DMS114 treated with DMSO at 0.1 percent for 48 hours (cell line): ENCODE measurements at regions not wholly inside any gene's neighbourhood (a gene's known extent, or its start where the extent isn't known, plus 50 kb on each side); places are given as distances from the start of the nearest gene placed in this dataset.
"Not testable (repeated sequence)": the region's sequence is repeated elsewhere in the genome, so short reads cannot be mapped to it uniquely, and the experiment has no call there.

Experiments used
- DNase-seq: peaks from one replicate; lab custom pipeline; 2025; ENCODE audit not compliant: unreplicated experiment; lab: John Stamatoyannopoulos, UW

DNA sequence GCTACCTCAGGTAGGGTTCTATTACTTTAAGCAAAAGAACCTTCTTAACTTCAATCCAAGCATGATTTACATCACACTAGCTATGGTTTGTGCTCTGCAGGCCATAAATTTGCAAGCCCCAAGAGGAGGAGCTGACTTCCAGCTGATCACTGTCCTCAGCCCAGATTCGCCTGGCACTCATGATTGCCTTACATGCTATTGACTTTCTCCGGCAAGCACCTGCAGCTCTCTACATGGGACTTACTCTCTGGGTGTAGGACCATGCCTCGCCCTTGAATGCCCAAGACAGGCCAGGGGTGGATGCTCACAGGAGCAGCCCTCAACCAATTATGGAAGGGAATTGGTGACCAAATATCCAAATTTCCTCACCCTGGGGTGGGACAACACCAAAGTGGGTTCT, 99.8 kb downstream of the ESM1 start:
- DNase-seq = no peak

DNA sequence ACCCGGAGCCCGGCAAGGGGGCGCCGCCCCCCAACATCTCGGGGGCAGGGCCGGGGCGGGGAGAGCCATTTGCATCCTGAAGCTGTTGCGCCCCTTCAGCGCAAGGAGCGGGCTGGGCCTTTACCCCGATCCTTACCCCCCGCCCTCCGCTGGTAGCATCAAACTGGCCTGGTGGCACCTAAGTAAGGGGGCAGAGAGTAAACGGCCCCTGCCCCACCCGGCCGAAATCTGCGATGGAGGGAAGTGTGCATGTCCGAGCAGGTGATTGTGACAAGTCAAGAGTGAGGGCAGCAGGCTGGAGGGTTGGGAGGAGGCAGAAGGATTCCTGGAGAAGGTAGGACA, 101.2 kb downstream of the ESM1 start:
- no peak for DNase-seq

DNA sequence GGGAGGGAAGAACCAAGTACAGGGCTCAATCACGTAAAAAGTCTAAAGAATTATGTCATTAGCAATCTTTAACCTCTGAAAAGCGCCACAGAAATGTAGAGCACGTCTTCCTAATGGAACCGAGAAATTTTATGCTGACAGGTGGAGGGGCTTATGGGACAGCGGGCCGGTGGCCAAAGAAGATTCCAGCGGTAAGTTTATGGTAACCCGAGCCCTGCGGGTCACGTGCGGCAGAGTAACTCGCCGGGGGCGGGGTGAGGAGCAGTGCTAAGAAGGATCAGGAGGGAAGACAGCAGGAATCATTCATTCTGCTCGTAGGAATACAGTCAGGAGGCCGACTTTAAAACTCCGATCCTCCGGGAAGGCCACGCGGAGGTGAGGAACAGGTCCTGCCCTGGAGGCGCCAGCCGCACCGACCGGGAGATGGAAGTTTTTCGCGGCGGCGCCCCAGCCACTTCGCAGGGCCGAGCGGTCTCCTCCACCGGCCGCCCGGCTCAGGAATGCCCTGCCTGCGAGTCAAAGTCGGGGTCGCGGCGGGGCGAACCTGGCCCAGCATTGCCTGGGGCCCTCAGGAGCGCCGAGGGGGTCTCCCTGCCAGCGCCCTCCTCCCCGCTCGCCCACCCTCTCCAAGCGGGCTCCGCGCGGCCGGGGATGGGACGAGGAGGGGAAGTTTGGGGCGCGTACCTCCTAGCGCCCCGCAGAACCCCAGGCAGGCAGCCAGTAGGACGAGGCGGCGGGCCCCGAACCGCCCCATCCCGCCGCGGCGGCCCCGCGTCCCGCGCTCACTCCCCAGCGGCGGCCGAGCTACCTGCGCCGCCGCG, 101.8 kb downstream of the ESM1 start:
- DNase-seq = no peak

DNA sequence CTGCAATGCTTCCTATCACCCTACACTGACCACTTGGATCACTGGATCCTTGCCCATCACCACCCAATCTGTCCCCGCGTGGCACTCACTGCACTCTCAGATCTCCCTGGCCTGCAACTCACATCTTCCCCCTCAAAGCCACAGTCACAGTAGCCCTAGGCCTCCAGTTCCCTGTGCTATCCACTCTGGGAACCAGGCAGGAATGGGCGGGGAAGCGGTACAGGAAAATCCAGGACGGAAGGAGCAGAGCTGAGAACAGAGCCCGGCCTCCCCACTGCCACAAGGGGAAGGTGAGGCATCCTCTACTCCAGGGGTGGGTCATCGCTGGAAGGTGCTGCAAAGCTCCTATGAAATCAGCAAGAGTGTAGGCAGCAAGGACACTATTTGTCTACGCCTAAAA, 102.6 kb downstream of the ESM1 start:
- DNase-seq = no peak

DNA sequence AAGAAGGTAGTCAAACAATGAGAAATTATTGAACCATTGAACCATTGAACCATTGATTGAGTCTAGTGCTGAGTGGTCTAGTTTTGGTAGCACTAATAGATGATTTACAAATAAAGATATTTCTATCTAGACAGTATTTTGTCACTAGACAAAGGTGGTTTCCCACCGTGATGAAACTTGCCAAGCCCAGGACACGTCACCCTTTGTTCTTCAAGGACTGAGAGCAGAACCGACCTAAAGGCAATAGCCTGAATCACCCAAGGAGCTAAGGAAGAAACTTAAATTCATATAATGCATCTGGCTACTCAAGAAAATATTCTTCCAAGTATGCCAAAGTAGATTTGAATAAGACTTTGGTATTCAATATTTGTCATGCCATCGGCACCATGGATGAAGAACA, 103.3 kb downstream of the ESM1 start:
- DNase-seq = no peak

GRCh38 chr5:54881286-54882005, 103.9 kb downstream of the ESM1 start:
- no peak for DNase-seq

DNA sequence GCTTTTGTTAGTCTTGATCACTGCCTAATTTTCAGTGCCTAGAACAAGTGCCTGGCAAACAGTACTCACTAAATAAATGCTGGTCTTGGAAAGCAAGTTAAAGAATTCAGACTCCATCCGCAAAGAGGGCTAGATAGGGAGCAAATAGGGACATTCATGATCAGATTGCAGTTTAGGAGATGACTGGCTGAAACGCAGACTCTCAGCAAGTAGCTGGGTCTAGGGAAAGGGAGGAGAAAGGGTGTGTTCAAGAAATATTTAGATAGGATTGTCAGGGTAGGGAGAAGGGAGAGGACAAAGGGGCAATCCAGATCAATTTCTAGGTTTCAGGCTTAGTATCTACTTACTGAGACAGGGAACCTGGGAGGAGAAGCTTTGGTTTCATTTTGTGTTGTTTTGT, 108.4 kb downstream of the ESM1 start:
- DNase-seq = no peak

GRCh38 chr5:54876556-54876955, 108.8 kb downstream of the ESM1 start:
- DNase-seq = no peak

GRCh38 chr5:54874337-54875021, 110.9 kb downstream of the ESM1 start:
- DNase-seq = no peak

- no peak for DNase-seq
These were observed 111.7 kb downstream of the ESM1 start for GRCh38 chr5:54873691-54874090.

- no peak for DNase-seq
These were observed 112.6 kb downstream of the ESM1 start for GRCh38 chr5:54872810-54873209.

DNA sequence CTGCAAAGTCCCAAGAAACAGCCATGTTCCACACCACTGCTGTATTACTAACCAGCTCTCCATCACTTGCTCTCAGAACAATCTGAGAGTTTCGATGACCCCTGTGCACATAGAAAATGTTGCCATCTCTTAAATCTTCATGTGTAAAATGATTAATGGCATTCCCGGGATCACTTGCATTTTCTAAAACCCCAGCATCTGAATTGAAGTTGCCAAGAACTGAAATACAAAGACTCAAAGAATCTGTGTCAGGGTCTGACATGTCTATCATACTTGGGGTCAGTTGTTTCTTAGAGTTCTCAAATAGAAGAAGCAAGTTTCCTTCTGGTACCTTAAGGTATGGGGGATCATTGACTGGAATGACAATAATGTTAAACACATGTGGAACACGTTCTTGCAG, 115.1 kb downstream of the ESM1 start:
- DNase-seq = no peak

DNA sequence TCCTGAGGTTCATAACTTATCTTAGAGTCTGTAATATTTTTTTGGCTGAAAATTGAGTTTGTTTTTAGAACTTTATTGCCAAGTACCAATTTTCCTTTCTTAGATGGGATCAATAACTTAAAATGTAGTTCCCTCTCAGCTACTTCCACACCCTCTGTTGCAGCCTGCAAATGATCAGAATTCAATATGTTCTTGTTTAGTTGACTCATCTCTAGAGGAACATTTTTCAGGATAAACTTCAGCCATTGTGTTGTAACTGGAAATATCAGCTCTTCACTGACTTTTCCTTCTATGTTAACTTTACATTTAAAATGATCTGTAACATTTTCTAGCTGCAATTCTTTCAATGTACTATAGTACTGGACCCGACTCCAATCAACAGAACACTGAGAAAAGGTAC, 115.7 kb downstream of the ESM1 start:
- no peak for DNase-seq

DNA sequence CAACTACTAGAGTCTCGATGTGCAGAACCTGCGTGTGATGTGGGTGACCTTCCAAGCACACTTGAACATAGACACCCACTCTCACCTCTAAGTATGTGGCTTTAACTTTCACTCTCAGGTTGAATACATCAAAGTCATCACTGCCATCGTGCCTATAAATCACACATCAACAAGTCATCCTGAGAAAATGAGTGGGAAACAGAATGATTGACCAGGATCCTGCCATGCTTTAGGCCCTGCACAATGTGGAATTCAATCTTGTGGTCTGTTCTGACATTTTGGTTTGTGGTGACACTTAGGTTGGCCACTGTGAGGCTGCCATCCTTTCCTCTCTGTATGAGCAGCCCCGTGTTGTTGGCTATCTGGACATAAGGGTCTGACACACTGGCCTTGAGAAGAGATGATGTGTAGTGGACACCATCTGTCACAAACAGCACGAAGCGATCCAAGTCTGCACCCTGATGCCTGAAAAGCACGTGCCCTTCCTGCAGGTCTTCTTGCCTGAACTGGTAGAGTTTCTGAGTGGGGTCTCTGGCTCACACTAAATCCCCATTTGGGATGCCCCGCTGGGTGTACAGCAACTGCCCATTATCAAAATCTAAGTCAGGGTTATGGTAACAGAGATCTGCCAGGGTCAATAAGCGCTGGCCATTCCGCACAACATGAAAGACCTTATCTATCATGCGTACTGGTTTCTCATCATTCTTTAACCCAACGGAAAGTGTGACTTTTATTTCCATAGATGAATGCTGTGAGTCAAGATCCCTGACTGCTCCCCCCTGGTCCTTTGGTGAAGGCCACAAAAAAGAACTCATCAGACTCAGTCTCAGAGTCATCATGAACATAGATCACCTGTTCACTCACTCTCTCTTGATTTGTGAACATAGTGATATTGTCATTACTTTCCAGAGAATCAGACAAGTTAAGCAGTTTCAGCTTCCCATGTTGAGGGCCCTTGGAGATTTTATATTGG, 116.6 kb downstream of the ESM1 start:
- DNase-seq = no peak

DNA sequence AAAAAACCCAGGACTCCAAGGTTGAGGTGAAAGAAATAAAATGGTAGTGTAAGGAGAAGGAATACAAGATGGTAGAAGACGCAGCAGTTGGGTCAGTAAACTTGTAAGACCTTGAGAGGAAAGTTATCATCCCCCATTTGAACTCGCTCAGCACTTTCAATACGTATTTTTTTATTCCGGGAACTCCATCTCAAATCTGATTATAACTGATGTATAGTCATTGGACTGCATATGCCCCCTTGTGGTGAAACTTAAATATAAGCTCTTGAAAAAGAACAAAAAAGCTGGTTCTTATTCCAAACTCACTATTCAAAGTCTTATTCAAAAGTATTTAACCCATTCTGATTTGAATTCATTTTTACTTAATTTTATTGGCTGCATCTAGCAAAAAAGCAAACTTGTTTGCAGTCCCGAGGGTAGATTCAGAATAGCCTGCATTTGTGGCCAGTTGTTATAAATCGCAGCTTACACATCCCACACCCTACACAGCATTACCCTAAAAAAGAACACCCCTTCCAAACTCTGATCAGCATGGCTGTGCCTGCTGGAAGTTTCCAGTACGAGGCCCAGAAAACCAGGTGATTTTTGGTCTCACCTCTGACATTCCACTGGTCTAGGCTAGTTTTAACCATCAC, 118.0 kb downstream of the ESM1 start:
- peak; percentile 29 for DNase-seq

DNA sequence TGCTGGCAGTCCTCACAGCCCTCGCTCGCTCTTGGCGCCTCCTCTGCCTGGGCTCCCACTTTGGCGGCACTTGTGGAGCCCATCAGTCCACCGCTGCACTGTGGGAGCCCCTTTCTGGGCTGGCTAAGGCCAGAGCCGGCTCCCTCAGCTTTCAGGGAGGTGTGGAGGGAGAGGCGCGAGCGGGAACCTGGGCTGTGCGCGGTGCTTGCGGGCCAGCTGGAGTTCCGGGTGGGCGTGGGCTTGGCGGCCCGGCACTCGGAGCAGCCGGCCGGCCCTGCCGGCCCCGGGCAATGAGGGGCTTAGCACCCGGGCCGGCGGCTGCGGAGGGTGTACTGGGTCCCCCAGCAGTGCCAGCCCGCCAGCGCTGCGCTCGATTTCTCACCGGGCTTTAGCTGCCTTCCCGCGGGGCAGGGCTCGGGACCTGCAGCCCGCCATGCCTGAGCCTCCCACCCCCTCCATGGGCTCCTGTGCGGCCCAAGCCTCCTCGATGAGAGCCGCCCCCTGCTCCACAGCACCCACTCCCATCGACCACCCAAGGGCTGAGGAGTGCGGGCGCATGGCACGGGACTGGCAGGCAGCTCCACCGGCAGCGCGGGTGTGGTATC, 120.4 kb downstream of the ESM1 start:
- not testable (repeated sequence) for DNase-seq

DNA sequence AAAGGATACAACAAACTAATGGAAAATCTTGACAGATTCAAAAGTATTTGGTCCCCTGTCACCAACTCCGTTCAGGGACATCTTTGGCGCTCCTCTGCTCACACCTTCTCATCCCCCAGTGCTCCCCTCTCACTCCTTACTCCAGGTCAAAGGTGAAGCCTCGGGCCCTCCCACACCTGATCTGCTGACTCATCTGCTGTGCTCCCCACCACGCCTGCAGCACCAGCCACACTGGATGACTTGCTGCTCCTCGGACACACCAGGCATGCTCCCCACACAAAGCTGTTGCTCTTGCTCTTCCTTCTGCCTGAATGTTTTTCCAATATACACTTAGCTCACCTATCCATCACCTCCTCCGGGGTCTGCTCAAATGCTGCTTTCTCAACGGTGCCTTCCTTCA, 123.4 kb downstream of the ESM1 start:
- DNase-seq = no peak

DNA sequence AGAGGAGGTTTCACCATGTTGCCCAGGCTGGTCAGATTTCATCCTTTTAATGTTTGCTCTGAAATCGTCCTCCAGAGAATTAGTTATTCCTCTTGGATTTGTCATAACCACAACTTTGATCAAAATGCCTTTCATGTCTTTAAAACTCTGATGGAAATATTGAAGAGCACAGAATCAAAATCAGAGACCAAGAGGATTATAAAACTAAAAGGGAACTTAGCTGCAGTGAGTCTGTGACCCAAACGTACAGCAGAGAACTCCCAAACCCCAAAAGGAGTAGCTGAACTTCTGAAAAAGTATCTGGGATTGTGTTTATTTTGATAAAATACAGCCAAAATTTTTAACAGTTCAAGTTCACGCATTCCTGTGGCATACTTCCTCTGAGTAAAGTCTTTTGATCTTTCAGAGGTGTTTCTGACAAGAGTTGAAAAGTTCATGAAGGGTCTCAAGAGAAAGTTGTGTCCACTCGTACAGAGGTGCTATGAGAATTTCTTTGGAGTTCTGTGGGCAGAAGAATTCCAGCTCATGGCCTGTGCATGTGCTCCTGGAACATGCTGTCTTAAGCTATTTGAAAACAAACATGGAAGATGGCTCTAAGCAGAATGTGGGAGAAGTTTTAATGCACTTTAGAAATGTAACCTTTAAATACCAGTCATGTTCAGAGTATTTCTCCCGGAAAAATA, 124.0 kb downstream of the ESM1 start:
- no peak for DNase-seq

GRCh38 chr5:54860321-54860720, 125.1 kb downstream of the ESM1 start:
- DNase-seq = no peak

GRCh38 chr5:54859316-54859715, 126.1 kb downstream of the ESM1 start:
- no peak for DNase-seq
